ENCODE measurements at regions not wholly inside any gene's neighbourhood (a gene's known extent, or its start where the extent isn't known, plus 50 kb on each side); places are given as distances from the start of the nearest gene placed in this dataset.

- no peaks in the 10 kb centered on the region for H3K36me3 ChIP-seq
- H3K27ac ChIP-seq = no peak overlapping the region
- no peak for DNase-seq
- ATAC-seq = no peak
- no peak overlapping the region for H3K4me3 ChIP-seq
- in situ Hi-C loops (cut with MboI; ENCODE audit: low sequenced_read_pairs in 4 of 4) = no loop called here
- TF ChIP-seq CTCF (IDR thresholded peaks at IDR 0.05 in 4 of 5, conservative IDR thresholded peaks at IDR 0.05 in 1 of 5) (no peak), POLR2A (IDR thresholded peaks at IDR 0.05) (no peak)
- H3K27me3 ChIP-seq = no peaks in the 10 kb centered on the region
- H3K4me1 ChIP-seq = no peaks in the 10 kb centered on the region
- intact Hi-C loops (cut with DNase I; ENCODE audit: low total_unique reads) = no loop called here
- H3K9me3 ChIP-seq = no peaks in the 10 kb centered on the region
Observed at GRCh38 chr9:79334001-79334400, 237.8 kb upstream of the TLE4 start.

GRCh38 chr9:79334711-79335110 is 237.1 kb upstream of the TLE4 start:
- Histone ChIP-seq H3K27ac (no peak overlapping the region), H3K27me3 (no peaks in the 10 kb centered on the region), H3K4me1 (no peaks in the 10 kb centered on the region), H3K36me3 (no peaks in the 10 kb centered on the region), H3K4me3 (no peak overlapping the region), H3K9me3 (no peaks in the 10 kb centered on the region)
- in situ Hi-C loops (cut with MboI; ENCODE audit: low sequenced_read_pairs in 4 of 4) = no loop called here
- DNase-seq (no peak), ATAC-seq (no peak)
- intact Hi-C loops (cut with DNase I; ENCODE audit: low total_unique reads) = no loop called here
- TF ChIP-seq CTCF (IDR thresholded peaks at IDR 0.05 in 4 of 5, conservative IDR thresholded peaks at IDR 0.05 in 1 of 5) = no peak
- TF ChIP-seq POLR2A (IDR thresholded peaks at IDR 0.05) = no peak

GRCh38 chr9:79335987-79336386 is 235.8 kb upstream of the TLE4 start:
- DNase-seq (no peak), ATAC-seq (no peak)
- Histone ChIP-seq H3K36me3 (no peaks in the 10 kb centered on the region), H3K27me3 (no peaks in the 10 kb centered on the region), H3K4me3 (no peak overlapping the region), H3K4me1 (no peaks in the 10 kb centered on the region), H3K9me3 (no peaks in the 10 kb centered on the region), H3K27ac (no peak overlapping the region)
- intact Hi-C loops (cut with DNase I; ENCODE audit: low total_unique reads) = no loop called here
- TF ChIP-seq CTCF (IDR thresholded peaks at IDR 0.05 in 4 of 5, conservative IDR thresholded peaks at IDR 0.05 in 1 of 5) (no peak), POLR2A (IDR thresholded peaks at IDR 0.05) (no peak)
- in situ Hi-C loops (cut with MboI; ENCODE audit: low sequenced_read_pairs in 4 of 4) = no loop called here

- intact Hi-C loops (cut with DNase I; ENCODE audit: low total_unique reads) (no loop called here), in situ Hi-C loops (cut with MboI; ENCODE audit: low sequenced_read_pairs in 4 of 4) (no loop called here)
- Histone ChIP-seq H3K4me3 (no peak overlapping the region), H3K4me1 (no peaks in the 10 kb centered on the region), H3K36me3 (no peaks in the 10 kb centered on the region), H3K9me3 (no peaks in the 10 kb centered on the region), H3K27me3 (no peaks in the 10 kb centered on the region), H3K27ac (no peak overlapping the region)
- no peak for DNase-seq
- no peak for ATAC-seq
- TF ChIP-seq POLR2A (IDR thresholded peaks at IDR 0.05) (no peak), CTCF (IDR thresholded peaks at IDR 0.05 in 4 of 5, conservative IDR thresholded peaks at IDR 0.05 in 1 of 5) (no peak)
Observed at GRCh38 chr9:79341561-79341960, 230.2 kb upstream of the TLE4 start.

- DNase-seq (no peak), ATAC-seq (no peak)
- intact Hi-C loops (cut with DNase I; ENCODE audit: low total_unique reads) (no loop called here), in situ Hi-C loops (cut with MboI; ENCODE audit: low sequenced_read_pairs in 4 of 4) (no loop called here)
- Histone ChIP-seq H3K36me3 (no peaks in the 10 kb centered on the region), H3K9me3 (no peaks in the 10 kb centered on the region), H3K4me1 (no peaks in the 10 kb centered on the region), H3K4me3 (no peak overlapping the region), H3K27me3 (no peaks in the 10 kb centered on the region), H3K27ac (no peak overlapping the region)
- TF ChIP-seq POLR2A (IDR thresholded peaks at IDR 0.05) (no peak), CTCF (IDR thresholded peaks at IDR 0.05 in 4 of 5, conservative IDR thresholded peaks at IDR 0.05 in 1 of 5) (no peak)
Observed at GRCh38 chr9:79346350-79347020, 225.3 kb upstream of the TLE4 start.

Data from gastrocnemius medialis (tissue), 4 donors.